GM12865 (cell line): ENCODE measurements at regions not wholly inside any gene's neighbourhood (a gene's known extent, or its start where the extent isn't known, plus 50 kb on each side); places are given as distances from the start of the nearest gene placed in this dataset.

Experiments used
- DNase-seq: peaks from one replicate; pipeline ENCODE4 v3.0.0; 2010; ENCODE audit warnings: low read depth
- H3K4me3 ChIP-seq: 2 replicates; pipeline ENCODE4 v1.5.1; 2011; ENCODE audit warnings: mild to moderate bottlenecking, low read depth, low read length, control low read depth
- CTCF ChIP-seq: IDR thresholded peaks from 2 replicates; pipeline ENCODE4 v1.5.1; 2011; ENCODE audit warnings: low read length, control low read depth, low read depth, inconsistent platforms; ENCODE audit not compliant: insufficient read depth; ENCODE audit errors: missing control alignments

GRCh38 chr10:130727766-130728490 lies 583.6 kb downstream of the TCERG1L start:
- H3K4me3 ChIP-seq: no peak overlapping the region
- DNase-seq: no peak
- TF ChIP-seq CTCF: no peak

- TF ChIP-seq CTCF: no peak
- H3K4me3 ChIP-seq: no peak overlapping the region
- no peak for DNase-seq
Observed at GRCh38 chr10:130728531-130729215, 582.8 kb downstream of the TCERG1L start.

GRCh38 chr10:130729876-130730275 lies 581.6 kb downstream of the TCERG1L start:
- DNase-seq: no peak
- no peak overlapping the region for H3K4me3 ChIP-seq
- TF ChIP-seq CTCF: no peak

GRCh38 chr10:130737186-130737585 lies 574.3 kb downstream of the TCERG1L start:
- H3K4me3 ChIP-seq: no peak overlapping the region
- no peak for DNase-seq
- TF ChIP-seq CTCF: no peak

GRCh38 chr10:130737621-130738020 lies 573.9 kb downstream of the TCERG1L start:
- TF ChIP-seq CTCF: no peak
- DNase-seq: no peak

GRCh38 chr10:130739016-130739756 lies 572.3 kb downstream of the TCERG1L start:
- H3K4me3 ChIP-seq: no peak overlapping the region
- no peak for TF ChIP-seq CTCF
- no peak for DNase-seq

More at GRCh38 chr10:130737621-130738020, 573.9 kb downstream of the TCERG1L start:
- H3K4me3 ChIP-seq: no peak overlapping the region
